ENCODE measurements at regions not wholly inside any gene's neighbourhood (a gene's known extent, or its start where the extent isn't known, plus 50 kb on each side); places are given as distances from the start of the nearest gene placed in this dataset.

DNA sequence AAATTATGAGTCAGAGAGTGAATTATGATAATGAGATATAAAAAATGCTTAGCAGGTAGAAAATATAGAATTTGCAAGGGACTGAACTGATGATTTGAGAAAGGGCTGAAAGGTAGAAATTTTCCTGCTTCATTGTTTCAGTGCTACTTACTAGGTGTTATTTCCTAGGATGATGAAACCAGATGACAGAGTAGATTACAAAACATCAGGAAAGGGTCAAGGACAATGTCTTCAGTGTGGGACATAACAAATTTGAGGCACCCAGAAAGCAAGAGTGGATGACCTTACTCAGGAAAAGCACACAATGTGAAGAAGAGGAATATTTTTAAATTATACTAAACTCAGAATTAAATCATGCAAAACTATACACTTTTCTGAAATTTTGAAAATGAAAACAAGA is 102.1 kb downstream of the SHCBP1 start:
- TF ChIP-seq, protein P1, sequence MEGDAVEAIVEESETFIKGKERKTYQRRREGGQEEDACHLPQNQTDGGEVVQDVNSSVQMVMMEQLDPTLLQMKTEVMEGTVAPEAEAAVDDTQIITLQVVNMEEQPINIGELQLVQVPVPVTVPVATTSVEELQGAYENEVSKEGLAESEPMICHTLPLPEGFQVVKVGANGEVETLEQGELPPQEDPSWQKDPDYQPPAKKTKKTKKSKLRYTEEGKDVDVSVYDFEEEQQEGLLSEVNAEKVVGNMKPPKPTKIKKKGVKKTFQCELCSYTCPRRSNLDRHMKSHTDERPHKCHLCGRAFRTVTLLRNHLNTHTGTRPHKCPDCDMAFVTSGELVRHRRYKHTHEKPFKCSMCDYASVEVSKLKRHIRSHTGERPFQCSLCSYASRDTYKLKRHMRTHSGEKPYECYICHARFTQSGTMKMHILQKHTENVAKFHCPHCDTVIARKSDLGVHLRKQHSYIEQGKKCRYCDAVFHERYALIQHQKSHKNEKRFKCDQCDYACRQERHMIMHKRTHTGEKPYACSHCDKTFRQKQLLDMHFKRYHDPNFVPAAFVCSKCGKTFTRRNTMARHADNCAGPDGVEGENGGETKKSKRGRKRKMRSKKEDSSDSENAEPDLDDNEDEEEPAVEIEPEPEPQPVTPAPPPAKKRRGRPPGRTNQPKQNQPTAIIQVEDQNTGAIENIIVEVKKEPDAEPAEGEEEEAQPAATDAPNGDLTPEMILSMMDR (IDR thresholded peaks at IDR 0.05) = no peak
- TF ChIP-seq POLR2A (IDR thresholded peaks at IDR 0.05) = no peak

Measured in upper lobe of left lung (tissue), 4 donors.